RWPE1 (cell line): ENCODE measurements at regions not wholly inside any gene's neighbourhood (a gene's known extent, or its start where the extent isn't known, plus 50 kb on each side); places are given as distances from the start of the nearest gene placed in this dataset.
A peak's percentile ranks its signal among the peaks of the same experiment; 100 is the strongest.

Experiments
- CTCF ChIA-PET: fragments of 350-600 bp; sonication (Branson Sonifier 250); formaldehyde crosslinking; extraction: SDS; loops from one replicate; lab custom pipeline; 2021; lab: Yijun Ruan, JAX
- POLR2A ChIA-PET: fragments of 400-600 bp; formaldehyde crosslinking; extraction: SDS; loops from one replicate; lab custom pipeline; 2020; ENCODE audit warnings: antibody characterized with exemption; ENCODE audit not compliant: low non-redundant PET; lab: Yijun Ruan, JAX
- DNase-seq: peaks from one replicate; pipeline ENCODE4 v3.0.0; 2012; ENCODE audit warnings: low spot score
- H3K27ac ChIP-seq: fragments of 450-650 bp; 2 replicates; pipeline ENCODE4 v1.5.1; 2017
- TF ChIP-seq, protein P1 (sequence below): fragments of 450-650 bp; conservative IDR thresholded peaks from 2 replicates; pipeline ENCODE4 v1.5.1; 2017; ENCODE audit warnings: low read depth, mild to moderate bottlenecking

DNA sequence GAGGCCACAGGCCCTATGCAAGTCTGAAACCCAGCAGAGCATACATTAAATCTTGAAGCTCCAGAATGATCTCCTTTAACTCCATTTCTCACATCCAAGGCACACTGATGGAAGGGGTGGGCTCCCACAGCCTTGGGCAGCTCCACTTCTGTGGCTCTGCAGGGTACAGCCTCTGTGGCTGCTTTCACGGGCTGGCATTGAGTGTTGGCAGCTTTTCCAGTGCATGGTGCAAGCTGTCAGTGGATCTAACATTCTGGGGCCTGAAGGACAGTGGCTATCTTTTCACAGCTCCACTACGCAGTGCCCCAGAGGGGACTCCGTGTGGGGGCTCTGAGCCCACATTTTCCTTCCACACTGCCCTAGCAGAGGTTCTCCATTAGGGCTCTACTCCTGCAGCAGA, 265.7 kb upstream of the MAGI2 start:
- CTCF ChIA-PET, result no interaction called here

DNA sequence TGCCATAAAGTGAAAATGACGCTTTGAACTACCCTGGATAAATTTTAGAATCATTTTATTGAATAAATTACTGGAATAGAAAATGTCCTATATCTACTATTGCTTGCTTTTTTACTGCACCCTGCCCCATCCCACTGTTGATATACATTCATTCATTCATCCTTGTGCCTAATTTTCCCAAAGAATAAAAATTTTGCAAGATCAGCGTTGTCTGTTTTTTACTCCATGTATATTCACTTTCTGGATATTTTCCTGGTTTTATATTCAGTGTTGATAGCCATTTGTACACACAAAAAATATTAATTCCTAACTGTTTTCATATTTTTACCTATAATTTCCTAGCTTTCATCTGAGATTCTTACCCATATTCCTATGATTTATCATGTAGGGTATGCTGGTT, 262.9 kb upstream of the MAGI2 start:
- ChIA-PET CTCF (interaction anchor here (0.6 kb wide), 1 partner anchor 331 kb away, joined by 3 read pairs; no protein-coding TSS in a partner anchor), POLR2A (no interaction called here)
- H3K27ac ChIP-seq, result no peak overlapping the region
- TF ChIP-seq, protein P1, sequence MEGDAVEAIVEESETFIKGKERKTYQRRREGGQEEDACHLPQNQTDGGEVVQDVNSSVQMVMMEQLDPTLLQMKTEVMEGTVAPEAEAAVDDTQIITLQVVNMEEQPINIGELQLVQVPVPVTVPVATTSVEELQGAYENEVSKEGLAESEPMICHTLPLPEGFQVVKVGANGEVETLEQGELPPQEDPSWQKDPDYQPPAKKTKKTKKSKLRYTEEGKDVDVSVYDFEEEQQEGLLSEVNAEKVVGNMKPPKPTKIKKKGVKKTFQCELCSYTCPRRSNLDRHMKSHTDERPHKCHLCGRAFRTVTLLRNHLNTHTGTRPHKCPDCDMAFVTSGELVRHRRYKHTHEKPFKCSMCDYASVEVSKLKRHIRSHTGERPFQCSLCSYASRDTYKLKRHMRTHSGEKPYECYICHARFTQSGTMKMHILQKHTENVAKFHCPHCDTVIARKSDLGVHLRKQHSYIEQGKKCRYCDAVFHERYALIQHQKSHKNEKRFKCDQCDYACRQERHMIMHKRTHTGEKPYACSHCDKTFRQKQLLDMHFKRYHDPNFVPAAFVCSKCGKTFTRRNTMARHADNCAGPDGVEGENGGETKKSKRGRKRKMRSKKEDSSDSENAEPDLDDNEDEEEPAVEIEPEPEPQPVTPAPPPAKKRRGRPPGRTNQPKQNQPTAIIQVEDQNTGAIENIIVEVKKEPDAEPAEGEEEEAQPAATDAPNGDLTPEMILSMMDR, result no peak
- no peak for DNase-seq

More for the DNA sequence above, 265.7 kb upstream of the MAGI2 start:
- no peak for DNase-seq
- POLR2A ChIA-PET, result no interaction called here
- TF ChIP-seq, protein P1, result no peak
- H3K27ac ChIP-seq, result no peak overlapping the region

DNA sequence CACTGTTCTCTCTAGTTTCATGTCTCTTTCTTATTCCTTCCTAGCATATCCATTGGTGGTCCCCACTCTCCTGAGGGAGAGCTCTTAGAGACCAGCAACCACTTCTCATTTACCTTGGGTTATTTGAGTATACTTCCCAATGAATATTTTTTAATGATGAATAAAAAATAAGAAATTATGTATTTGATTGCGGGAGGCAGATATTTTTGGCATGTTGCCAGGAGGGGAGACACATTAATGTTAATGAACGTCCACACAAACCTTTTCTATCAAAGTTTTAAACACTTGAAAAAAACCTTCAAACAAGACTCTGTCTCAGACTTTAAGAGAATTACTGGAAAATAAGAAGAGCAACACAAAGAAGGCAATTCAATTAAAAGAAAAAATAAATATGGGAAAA, 260.6 kb upstream of the MAGI2 start:
- TF ChIP-seq, protein P1, result no peak
- ChIA-PET CTCF (no interaction called here), POLR2A (no interaction called here)
- no peak for DNase-seq
- no peak overlapping the region for H3K27ac ChIP-seq

DNA sequence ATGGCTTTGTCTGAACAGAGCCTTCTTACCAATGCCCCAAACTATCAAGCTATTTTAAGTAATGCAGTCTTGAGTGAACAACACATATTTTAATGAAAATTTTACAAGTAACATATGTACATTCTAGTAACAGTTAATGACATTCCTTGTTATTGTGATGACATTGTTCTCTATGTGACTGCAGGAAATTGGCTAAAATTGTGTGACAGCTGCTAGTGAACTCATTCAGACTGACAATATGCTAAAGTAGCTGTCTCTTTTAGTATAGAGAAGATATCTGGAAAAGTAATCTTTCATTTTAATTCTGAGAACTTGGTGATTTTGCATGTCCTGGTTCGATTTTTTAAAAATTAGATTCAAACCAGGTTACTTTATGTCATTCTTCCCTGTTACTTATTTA, 259.8 kb upstream of the MAGI2 start:
- CTCF ChIA-PET, result no interaction called here
- no peak overlapping the region for H3K27ac ChIP-seq
- TF ChIP-seq, protein P1, result no peak
- POLR2A ChIA-PET, result no interaction called here
- DNase-seq, result no peak

DNA sequence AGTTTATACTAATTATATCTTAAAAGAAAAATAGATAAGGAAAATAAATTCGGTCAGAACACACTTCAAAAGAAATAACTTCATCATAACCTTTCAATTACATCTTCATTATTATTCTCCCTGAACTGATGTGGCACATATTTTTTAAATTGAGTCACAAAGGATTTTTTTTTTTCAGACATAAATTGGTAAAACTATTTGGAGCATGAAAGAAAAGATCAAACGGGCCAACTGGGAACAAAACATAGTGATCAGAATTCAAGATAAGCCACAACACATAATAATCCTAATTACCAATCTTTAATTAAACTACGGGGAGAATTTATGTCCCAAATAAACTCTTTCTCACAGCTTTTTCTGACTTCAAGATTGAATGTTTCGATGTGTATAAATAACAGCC, 258.2 kb upstream of the MAGI2 start:
- ChIA-PET POLR2A (no interaction called here), CTCF (no interaction called here)
- DNase-seq, result no peak
- TF ChIP-seq, protein P1, result no peak
- no peak overlapping the region for H3K27ac ChIP-seq

DNA sequence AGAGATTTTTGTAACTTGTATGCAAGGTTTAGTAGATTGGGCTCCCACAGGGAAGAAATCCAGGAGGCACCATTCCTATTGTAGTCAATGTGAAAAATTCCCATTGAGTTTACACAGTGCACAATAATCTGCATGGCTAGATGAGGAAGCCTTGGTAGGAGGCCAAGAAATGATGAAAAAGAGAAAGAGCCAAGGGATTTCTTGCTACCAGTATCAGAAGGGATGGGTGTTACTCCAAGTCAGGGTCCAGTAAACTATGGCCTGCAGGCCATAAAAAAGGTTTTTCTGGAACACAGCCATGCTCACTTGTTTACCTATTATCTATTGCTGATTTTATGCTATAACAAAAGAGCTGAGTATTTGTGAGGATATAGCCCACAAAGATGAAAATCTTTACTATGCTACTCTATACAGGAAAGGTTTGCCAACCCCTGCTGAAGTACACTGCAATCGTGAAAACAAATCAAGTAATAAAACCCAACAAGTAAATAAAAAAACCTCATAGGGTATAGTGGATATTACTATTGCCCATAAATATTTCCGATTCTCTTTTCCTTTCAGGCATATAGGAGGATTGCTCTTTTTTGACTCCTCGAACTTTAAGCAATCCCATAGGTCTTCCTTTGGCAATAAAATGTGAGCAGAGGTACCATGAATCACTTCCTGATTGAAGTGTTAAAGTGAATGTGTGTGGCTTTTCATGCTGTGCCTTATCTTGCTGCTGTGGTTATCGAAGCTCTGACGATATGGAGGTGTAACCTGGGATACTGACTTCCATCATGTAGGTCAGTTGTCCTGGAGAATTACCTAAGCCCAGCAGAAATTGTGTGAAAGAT, 256.3 kb upstream of the MAGI2 start:
- CTCF ChIA-PET, result no interaction called here
- TF ChIP-seq, protein P1, result no peak
- POLR2A ChIA-PET, result no interaction called here
- DNase-seq, result peak; percentile 1
- no peak overlapping the region for H3K27ac ChIP-seq
